ENCODE measurements at regions not wholly inside any gene's neighbourhood (a gene's known extent, or its start where the extent isn't known, plus 50 kb on each side); places are given as distances from the start of the nearest gene placed in this dataset.

DNA sequence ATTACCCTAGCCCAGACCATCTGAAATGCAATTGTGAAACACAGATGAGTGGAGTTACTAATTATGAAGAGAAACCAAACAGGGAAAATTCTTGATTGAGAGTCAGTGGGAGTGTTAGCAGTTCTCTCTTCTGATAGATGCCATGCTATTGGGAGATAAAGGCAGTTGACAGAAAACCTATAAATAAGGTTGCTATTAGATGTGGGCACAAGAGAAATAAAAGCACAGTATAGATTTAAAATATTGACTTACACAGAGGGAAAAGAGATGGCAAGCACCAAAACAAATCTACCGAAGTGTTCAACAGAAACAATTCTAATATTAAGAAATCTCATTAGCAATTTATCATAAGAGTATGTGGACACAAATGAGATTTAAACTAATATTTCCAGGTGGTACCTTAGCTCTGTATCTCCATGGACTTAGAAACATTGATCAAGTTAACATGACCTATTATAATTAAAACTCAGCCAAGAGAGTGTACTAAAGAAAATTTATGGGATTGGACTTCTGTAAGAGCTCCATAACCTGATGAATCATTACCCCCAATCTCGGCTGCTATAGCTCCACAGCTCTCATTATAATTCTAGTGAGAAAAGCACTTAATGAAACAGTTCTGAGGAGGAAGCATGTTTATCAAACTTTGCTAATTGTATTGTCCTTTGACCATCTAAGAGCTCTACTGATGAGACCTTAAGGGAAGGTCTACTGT is 665.0 kb upstream of the RIOK2 start:
- H3K4ac ChIP-seq (ENCODE audit: low read depth, low read length), result no peak overlapping the region
- H2AK5ac ChIP-seq (ENCODE audit: low read length), result no peak overlapping the region
- H2AFZ ChIP-seq (ENCODE audit: insufficient read depth, low read length, poor library complexity), result no peak overlapping the region
- H3K9me3 ChIP-seq (ENCODE audit: insufficient read depth, low read depth, low read length), result no peaks in the 10 kb centered on the region
- no peak overlapping the region for H3K9ac ChIP-seq (ENCODE audit: low read length)
- no peak overlapping the region for H2BK120ac ChIP-seq (ENCODE audit: insufficient read depth, low read length, poor library complexity)
- no peak overlapping the region for H3K27ac ChIP-seq (ENCODE audit: low read depth, low read length)
- no peak overlapping the region for H3K4me3 ChIP-seq (ENCODE audit: low read depth, low read length)
- no peaks in the 10 kb centered on the region for H3K4me1 ChIP-seq (ENCODE audit: control insufficient read depth in 1 of 2, insufficient read depth in 2 of 2, low read length in 2 of 2)
- no peak overlapping the region for H3K4me2 ChIP-seq (ENCODE audit: low read length)
- no peak overlapping the region for H3K14ac ChIP-seq (ENCODE audit: low read length)
- H2BK12ac ChIP-seq (ENCODE audit: low read length), result no peak overlapping the region
- no peak overlapping the region for H3K23ac ChIP-seq (ENCODE audit: low read length)
- H3K79me2 ChIP-seq (ENCODE audit: control insufficient read depth, insufficient read depth, low read length, poor library complexity), result no peaks in the 10 kb centered on the region
- H2BK5ac ChIP-seq (ENCODE audit: low read depth, low read length, poor library complexity), result no peak overlapping the region
- no peak overlapping the region for H4K8ac ChIP-seq (ENCODE audit: low read depth, low read length)
- no peak for DNase-seq
- H3K27me3 ChIP-seq (ENCODE audit: insufficient read depth, low read length), result no peaks in the 10 kb centered on the region
- no CpG with 5 or more reads among the region's 2 CpGs for WGBS (ENCODE audit: extremely low coverage, insufficient coverage, insufficient read length)
- H3K18ac ChIP-seq (ENCODE audit: low read length), result no peak overlapping the region
- H4K91ac ChIP-seq (ENCODE audit: low read depth, low read length), result no peak overlapping the region
- H4K12ac ChIP-seq (ENCODE audit: low read depth, low read length), result no peak overlapping the region
- no peaks in the 10 kb centered on the region for H3K79me1 ChIP-seq (ENCODE audit: low read length)
- no peaks in the 10 kb centered on the region for H3K36me3 ChIP-seq (ENCODE audit: control insufficient read depth in 1 of 2, insufficient read depth in 2 of 2, low read length in 2 of 2)

DNA sequence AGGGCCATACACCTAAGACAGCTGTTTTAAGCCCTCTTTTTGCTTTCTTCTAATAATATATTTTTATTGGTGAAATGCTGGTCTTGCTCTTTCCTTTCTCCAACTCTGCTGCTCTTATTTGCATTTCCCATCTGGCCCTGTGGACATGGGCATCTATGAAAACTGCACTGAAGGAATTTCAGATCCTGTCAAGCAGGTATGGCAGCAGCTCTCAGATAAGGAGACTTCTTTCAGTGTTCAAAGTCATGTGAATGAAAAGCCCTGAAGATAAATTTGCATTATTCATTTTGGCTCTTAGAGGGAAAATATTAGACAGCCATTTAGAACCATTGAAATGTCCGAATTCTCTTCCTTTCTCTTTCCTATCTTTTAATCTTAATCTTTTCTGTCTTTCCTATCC is 668.0 kb upstream of the RIOK2 start:
- Histone ChIP-seq H3K9me3 (ENCODE audit: insufficient read depth, low read depth, low read length) (no peaks in the 10 kb centered on the region), H2BK120ac (ENCODE audit: insufficient read depth, low read length, poor library complexity) (no peak overlapping the region), H3K27ac (ENCODE audit: low read depth, low read length) (no peak overlapping the region), H3K79me2 (ENCODE audit: control insufficient read depth, insufficient read depth, low read length, poor library complexity) (no peaks in the 10 kb centered on the region), H3K4ac (ENCODE audit: low read depth, low read length) (no peak overlapping the region), H2AFZ (ENCODE audit: insufficient read depth, low read length, poor library complexity) (no peak overlapping the region), H3K36me3 (ENCODE audit: control insufficient read depth in 1 of 2, insufficient read depth in 2 of 2, low read length in 2 of 2) (no peaks in the 10 kb centered on the region), H3K79me1 (ENCODE audit: low read length) (peaks cover 3% of the 10 kb centered on the region), H2AK5ac (ENCODE audit: low read length) (no peak overlapping the region), H4K12ac (ENCODE audit: low read depth, low read length) (no peak overlapping the region), H3K27me3 (ENCODE audit: insufficient read depth, low read length) (no peaks in the 10 kb centered on the region), H3K9ac (ENCODE audit: low read length) (no peak overlapping the region), H4K8ac (ENCODE audit: low read depth, low read length) (no peak overlapping the region), H3K23ac (ENCODE audit: low read length) (no peak overlapping the region), H2BK12ac (ENCODE audit: low read length) (no peak overlapping the region), H3K4me3 (ENCODE audit: low read depth, low read length) (no peak overlapping the region), H3K14ac (ENCODE audit: low read length) (no peak overlapping the region), H4K91ac (ENCODE audit: low read depth, low read length) (no peak overlapping the region), H2BK5ac (ENCODE audit: low read depth, low read length, poor library complexity) (no peak overlapping the region), H3K4me1 (ENCODE audit: control insufficient read depth in 1 of 2, insufficient read depth in 2 of 2, low read length in 2 of 2) (peaks cover 7 to 8% of the 10 kb centered on the region in 2 experiments), H3K18ac (ENCODE audit: low read length) (no peak overlapping the region), H3K4me2 (ENCODE audit: low read length) (no peak overlapping the region)
- WGBS (ENCODE audit: extremely low coverage, insufficient coverage, insufficient read length), result no CpG with 5 or more reads among the region's 1 CpG
- peak; percentile 31 to 70 for DNase-seq

DNA sequence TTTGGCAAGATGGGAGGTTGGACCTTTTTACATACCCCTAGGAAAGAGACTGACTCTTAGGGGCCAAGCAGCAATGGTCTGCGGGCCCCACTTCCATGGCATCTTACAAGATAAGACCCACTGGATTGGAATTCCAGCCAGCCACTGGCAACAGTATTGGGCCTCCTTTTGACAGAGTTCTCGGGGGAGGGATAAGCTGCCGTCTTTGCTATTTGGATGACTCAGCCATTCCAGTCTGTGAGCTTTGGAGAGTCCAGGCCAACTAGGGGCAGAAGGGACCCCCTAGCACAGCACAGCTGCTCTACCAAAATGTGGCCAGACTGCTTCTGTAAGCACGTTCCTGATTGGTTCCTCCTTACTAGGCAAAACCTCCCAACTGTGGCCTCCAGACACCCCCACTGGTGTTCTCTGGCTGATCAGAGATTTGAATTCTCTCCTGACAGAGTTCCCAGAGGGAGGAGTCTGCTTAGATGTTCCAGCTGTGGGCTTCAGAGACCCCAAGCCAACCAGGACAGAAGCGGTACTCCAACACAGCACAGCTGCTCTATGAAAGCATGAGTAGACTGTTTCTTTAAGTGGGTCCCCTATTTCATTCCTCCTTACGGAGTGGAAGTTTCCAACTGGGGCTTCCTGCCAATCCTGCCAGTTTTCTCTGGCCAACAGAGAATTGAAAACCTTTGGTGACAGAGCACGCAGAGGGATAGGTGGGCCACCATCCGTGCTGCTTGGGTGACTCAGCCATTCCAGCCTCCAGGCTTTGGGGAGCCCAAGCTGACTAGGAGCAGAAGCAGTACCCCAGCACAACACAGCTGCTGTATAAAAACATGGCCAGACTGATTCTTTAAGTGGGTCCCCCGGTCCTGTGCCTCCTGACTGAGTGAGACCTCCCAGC is 672.1 kb upstream of the RIOK2 start:
- Histone ChIP-seq H2BK12ac (ENCODE audit: low read length) (peak overlapping the region; percentile 53), H4K91ac (ENCODE audit: low read depth, low read length) (no peak overlapping the region), H3K79me1 (ENCODE audit: low read length) (peaks cover 3% of the 10 kb centered on the region), H3K9me3 (ENCODE audit: insufficient read depth, low read depth, low read length) (no peaks in the 10 kb centered on the region), H3K27me3 (ENCODE audit: insufficient read depth, low read length) (no peaks in the 10 kb centered on the region), H3K18ac (ENCODE audit: low read length) (no peak overlapping the region), H3K4me2 (ENCODE audit: low read length) (no peak overlapping the region), H4K8ac (ENCODE audit: low read depth, low read length) (peak overlapping the region; percentile 45), H3K14ac (ENCODE audit: low read length) (no peak overlapping the region), H2AK5ac (ENCODE audit: low read length) (no peak overlapping the region), H3K79me2 (ENCODE audit: control insufficient read depth, insufficient read depth, low read length, poor library complexity) (no peaks in the 10 kb centered on the region), H4K12ac (ENCODE audit: low read depth, low read length) (no peak overlapping the region), H2BK5ac (ENCODE audit: low read depth, low read length, poor library complexity) (peak overlapping the region; percentile 42), H3K23ac (ENCODE audit: low read length) (no peak overlapping the region), H2AFZ (ENCODE audit: insufficient read depth, low read length, poor library complexity) (peak overlapping the region; percentile 60), H2BK120ac (ENCODE audit: insufficient read depth, low read length, poor library complexity) (no peak overlapping the region), H3K4ac (ENCODE audit: low read depth, low read length) (no peak overlapping the region), H3K9ac (ENCODE audit: low read length) (no peak overlapping the region), H3K27ac (ENCODE audit: low read depth, low read length) (no peak overlapping the region), H3K4me3 (ENCODE audit: low read depth, low read length) (no peak overlapping the region), H3K36me3 (ENCODE audit: control insufficient read depth in 1 of 2, insufficient read depth in 2 of 2, low read length in 2 of 2) (no peaks in the 10 kb centered on the region), H3K4me1 (ENCODE audit: control insufficient read depth in 1 of 2, insufficient read depth in 2 of 2, low read length in 2 of 2) (peaks cover 7 to 8% of the 10 kb centered on the region in 2 experiments)
- WGBS (ENCODE audit: extremely low coverage, insufficient coverage, insufficient read length), result no CpG with 5 or more reads among the region's 9 CpGs
- no peak for DNase-seq

DNA sequence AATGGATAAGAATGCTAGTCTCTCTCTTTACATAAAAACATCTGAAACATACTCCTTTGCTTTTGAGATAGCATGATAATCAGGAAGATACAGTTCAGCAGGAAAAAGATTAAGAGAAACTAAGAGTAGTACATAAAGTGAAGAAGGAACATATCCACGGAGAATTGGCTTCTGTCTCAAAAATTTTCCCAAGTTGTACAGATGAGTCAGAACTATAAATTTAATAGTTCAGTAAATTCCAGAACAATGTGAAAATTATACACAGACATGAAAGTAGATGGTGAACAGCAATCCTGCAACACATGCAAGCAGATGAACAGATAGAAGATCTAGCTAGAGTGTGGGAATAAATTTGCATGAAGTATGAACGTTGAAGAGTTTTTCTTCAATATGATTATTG is 691.4 kb upstream of the RIOK2 start:
- H3K27me3 ChIP-seq (ENCODE audit: insufficient read depth, low read length), result no peaks in the 10 kb centered on the region
- no peaks in the 10 kb centered on the region for H3K36me3 ChIP-seq (ENCODE audit: control insufficient read depth in 1 of 2, insufficient read depth in 2 of 2, low read length in 2 of 2)
- no peak overlapping the region for H2BK12ac ChIP-seq (ENCODE audit: low read length)
- no peaks in the 10 kb centered on the region for H3K79me2 ChIP-seq (ENCODE audit: control insufficient read depth, insufficient read depth, low read length, poor library complexity)
- no peak overlapping the region for H3K14ac ChIP-seq (ENCODE audit: low read length)
- no peak for DNase-seq
- H3K79me1 ChIP-seq (ENCODE audit: low read length), result no peaks in the 10 kb centered on the region
- no peak overlapping the region for H3K4me3 ChIP-seq (ENCODE audit: low read depth, low read length)
- H4K8ac ChIP-seq (ENCODE audit: low read depth, low read length), result no peak overlapping the region
- no peak overlapping the region for H3K4ac ChIP-seq (ENCODE audit: low read depth, low read length)
- no peak overlapping the region for H3K18ac ChIP-seq (ENCODE audit: low read length)
- no peak overlapping the region for H3K9ac ChIP-seq (ENCODE audit: low read length)
- no peak overlapping the region for H3K23ac ChIP-seq (ENCODE audit: low read length)
- WGBS (ENCODE audit: extremely low coverage, insufficient coverage, insufficient read length), result no CpG with 5 or more reads among the region's 2 CpGs
- H3K4me2 ChIP-seq (ENCODE audit: low read length), result no peak overlapping the region
- no peak overlapping the region for H2AFZ ChIP-seq (ENCODE audit: insufficient read depth, low read length, poor library complexity)
- H3K4me1 ChIP-seq (ENCODE audit: control insufficient read depth in 1 of 2, insufficient read depth in 2 of 2, low read length in 2 of 2), result no peaks in the 10 kb centered on the region
- no peaks in the 10 kb centered on the region for H3K9me3 ChIP-seq (ENCODE audit: insufficient read depth, low read depth, low read length)
- no peak overlapping the region for H4K91ac ChIP-seq (ENCODE audit: low read depth, low read length)
- H2AK5ac ChIP-seq (ENCODE audit: low read length), result no peak overlapping the region
- no peak overlapping the region for H2BK5ac ChIP-seq (ENCODE audit: low read depth, low read length, poor library complexity)
- H3K27ac ChIP-seq (ENCODE audit: low read depth, low read length), result no peak overlapping the region
- H2BK120ac ChIP-seq (ENCODE audit: insufficient read depth, low read length, poor library complexity), result no peak overlapping the region
- no peak overlapping the region for H4K12ac ChIP-seq (ENCODE audit: low read depth, low read length)
